GM21423 (cell line): ENCODE measurements at regions not wholly inside any gene's neighbourhood (a gene's known extent, or its start where the extent isn't known, plus 50 kb on each side); places are given as distances from the start of the nearest gene placed in this dataset.

Source experiments
- ATAC-seq: cut with Tn5 transposase; IDR thresholded peaks from one replicate; pipeline ENCODE4 v1.9.1; 2021; ENCODE audit warnings: mild to moderate bottlenecking, moderate library complexity; ENCODE audit not compliant: unreplicated experiment

DNA sequence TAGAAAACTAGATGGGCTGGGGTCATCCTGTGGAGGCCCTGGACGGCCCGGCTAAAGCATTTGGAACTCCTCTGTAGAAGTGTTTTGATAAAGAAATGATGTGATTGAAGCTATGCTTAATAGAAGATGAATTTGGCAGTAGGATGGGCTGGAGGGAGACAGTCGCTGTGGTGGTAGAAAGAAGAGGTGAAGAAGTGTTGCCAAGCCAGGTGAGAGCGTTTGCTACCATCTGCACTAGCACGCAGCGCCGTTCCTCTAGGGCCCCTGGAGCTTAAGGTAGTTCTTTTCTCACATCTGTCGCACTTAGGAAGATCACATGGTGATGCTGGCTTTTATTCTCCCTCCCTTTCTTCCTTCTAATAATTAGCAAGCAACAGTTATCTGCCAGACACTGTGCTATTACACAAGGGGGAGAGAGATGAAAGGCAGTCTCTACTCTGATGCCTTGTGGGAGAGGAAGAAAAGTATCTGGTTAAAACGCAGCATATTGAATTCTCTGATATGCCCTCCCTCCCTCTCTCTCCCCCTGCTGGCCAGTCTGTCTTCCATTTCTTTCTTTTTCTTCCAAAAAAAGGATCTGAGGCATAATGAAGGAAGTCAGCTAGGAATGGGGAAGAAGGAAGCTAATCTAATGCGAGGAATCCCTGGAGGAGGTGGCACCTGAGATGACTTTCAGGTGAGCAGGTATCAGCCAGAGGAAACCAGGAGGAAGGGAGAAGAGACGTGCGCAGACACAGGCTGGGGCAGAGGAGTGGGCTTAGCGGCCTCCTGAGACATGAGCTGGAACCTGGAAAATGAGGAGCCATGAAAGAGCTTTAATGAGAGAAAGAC lies 162.3 kb upstream of the KLF14 start:
- ATAC-seq = no peak

GRCh38 chr7:130896898-130897514 lies 163.0 kb upstream of the KLF14 start:
- ATAC-seq = no peak

GRCh38 chr7:130897515-130898419 lies 163.8 kb upstream of the KLF14 start:
- no peak for ATAC-seq

GRCh38 chr7:130899071-130899560 lies 165.1 kb upstream of the KLF14 start:
- no peak for ATAC-seq

DNA sequence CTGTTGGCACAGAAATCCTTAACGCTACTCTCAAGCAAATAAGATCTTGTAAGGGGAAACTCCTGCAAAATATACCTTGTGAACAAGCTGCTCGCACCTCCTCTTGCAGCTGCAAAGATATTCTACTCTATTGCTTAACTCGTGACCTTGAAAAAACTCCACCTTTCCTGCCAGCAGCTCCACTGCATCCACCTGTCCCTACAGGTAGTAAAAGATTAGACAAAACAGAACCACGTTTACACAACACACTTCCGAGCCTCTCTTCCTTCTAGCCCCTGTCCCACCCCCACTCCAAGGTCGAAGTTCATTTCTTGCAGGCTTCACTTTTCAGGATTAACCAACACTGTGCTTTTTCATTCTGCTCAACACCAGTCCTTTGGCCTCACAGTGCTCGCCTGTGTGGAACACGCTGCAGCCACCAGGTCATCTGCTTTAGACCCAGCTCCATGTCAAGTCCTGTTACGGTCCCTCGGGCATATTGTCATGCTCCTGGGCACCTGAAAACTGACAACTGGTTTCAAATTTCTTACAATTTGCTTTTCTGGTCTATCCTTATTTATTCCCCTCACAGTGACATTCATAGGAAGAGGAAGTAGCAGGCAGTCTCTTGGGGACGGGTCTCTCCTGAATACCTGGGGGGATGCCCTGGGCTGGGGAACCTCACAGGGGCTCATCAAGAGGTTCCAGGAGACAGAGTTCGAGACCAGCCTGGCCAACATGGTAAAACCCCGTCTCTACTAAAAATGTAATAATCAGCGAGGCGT lies 165.8 kb upstream of the KLF14 start:
- ATAC-seq = no peak

GRCh38 chr7:130900471-130901076 lies 166.6 kb upstream of the KLF14 start:
- no peak for ATAC-seq

- no peak for ATAC-seq
These were observed 167.3 kb upstream of the KLF14 start for GRCh38 chr7:130901209-130901783.

DNA sequence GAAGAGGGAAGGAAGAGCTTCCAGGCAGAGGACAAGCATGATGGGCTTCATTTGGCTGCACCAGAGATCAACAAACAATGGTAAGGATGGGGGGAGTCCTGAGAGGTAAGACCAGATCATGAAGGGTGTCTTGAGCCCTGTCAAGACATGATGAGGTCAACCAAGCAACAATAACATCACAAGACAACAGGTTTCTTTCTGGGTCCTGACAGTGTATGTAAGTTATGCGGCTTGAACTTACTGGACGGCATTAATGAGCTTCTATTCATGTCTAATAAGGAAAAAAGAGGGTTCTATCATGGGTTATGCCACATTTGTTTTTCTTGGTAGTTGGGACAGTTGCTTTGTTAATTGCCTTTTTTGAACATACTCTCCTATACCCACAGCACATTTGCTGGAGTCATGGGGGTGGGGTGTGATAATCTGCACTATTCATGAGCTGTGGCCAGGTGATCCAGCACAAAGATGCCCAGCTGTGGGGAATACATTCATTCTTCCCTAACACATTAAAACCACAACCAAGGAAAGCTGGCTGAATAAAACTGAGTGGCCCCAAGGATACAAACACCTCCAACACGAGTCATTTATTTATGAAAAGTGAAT lies 168.8 kb upstream of the KLF14 start:
- no peak for ATAC-seq

GRCh38 chr7:130903358-130903974 lies 169.5 kb upstream of the KLF14 start:
- ATAC-seq = no peak

GRCh38 chr7:130904031-130904757 lies 170.2 kb upstream of the KLF14 start:
- no peak for ATAC-seq

DNA sequence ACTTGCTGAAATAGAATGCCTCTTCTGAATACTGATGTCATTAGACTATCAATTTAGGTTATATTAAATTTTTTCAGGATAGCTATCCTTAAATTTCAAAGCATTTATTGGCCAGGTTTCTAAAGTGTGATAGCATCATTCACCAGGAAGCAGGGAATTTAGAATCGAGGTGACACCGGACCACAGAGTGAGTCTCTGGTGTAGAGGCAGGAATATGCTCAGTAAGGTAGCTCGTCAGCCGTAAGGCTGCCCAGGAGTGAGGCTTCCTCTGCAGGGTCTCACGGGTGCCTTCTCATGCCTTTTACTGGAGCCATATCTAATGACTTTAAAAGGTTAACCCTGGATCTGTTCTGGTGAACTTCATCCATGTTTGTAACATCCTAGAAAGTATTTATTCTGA lies 170.8 kb upstream of the KLF14 start:
- ATAC-seq = no peak

DNA sequence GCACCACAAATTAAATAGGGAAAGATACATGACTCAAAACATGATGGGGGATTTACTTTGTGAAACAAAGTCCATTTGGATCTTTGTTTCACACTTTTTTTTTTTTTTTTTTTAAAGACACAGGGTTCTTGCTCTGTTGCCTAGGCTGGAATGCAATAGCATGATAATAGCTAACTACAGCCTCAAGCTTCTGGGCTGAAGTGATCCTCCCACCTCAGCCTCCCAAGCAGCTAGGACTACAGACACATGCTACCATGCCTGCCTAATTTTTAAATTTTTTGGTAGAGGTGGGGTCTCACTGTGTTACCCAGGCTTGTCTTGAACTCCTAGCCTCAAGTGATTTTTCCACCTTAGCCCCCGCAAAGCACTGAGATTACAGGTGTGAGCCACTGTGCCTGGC lies 172.6 kb upstream of the KLF14 start:
- ATAC-seq = no peak

DNA sequence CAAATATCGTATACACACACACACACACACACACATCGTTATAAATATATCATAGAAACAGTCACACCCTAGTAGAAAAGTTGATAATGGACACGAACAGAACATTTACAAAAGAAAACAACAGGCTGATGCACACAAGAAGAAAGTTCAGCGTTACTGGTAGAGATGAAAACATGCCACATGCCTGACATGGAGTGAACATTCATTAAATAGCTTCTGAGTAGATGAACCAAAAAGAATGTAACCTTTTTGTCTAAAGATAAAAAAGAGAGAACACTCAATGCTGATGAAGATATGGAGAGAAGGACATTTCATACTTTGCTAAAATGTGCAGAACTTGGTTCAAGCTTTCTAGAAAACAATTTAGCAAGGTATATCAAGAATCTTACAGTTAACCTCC lies 173.4 kb upstream of the KLF14 start:
- no peak for ATAC-seq

- ATAC-seq = no peak
These were observed 174.5 kb upstream of the KLF14 start for GRCh38 chr7:130908345-130909160.

DNA sequence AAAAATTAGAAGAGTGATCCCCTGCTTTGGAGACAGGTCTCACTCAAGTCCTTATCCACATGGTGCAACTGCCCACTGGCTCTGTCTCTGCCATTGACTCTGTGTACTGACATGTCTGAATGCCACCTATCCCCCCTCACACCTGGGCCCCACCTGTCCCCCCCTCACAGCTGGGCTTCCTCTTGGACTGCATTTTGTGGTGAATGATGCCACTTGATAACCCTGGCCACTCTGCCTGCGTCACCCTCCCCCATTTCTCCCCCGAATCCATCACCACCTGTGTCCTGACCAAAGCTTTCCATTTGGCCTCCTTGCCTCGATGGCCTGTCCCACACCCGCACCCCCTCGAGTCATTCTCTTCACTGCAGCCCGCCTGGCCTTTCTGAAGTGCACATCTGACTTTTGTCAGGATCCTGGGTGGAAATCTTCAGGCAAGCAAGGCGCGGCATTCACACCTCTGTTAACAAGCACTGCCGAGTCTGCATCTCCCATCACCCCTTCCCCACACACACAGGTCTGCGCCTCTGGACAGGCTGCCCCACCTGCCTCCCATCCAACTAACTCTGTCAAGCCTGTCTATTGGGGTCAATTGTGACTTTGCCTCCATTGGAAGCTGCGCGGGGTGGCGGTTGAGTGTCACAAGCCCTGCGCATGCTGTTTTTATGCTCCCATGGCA lies 175.3 kb upstream of the KLF14 start:
- ATAC-seq = no peak

DNA sequence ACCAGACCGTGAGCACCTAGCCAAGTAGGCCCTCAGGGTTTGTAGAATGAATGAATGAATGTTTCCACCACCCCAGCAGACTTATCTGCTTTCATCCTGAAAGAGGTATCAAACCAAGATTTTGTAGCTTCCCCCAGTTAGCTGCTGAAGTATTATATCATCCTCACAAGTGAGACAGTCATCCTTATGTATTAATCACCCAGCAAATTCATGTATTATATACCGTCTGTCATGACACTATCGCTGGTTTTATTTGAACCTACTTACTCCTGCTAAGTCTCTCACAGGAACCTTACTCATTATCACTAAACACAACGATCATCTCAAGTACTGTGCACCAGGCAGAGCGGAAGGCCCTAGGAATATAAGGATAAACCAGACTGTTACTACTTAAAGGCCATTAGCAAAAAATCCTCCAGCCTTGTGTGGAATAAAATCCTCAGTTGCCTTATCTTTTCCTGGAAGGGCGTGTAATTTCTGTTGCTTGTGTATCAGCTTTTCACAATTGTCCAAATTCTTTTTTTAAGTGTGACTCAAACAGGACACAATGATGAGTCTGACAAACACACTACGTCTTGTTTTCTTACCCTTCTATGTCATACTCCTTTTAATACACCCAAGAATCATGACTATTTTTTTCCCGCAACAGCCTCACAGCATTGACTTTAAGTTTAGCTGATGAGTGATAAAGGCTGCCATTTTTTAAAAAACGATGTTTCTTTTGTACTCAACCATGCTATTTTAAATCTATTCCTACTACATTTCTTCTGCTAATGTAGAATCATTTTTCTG lies 176.1 kb upstream of the KLF14 start:
- ATAC-seq = no peak
